ENCODE measurements at regions not wholly inside any gene's neighbourhood (a gene's known extent, or its start where the extent isn't known, plus 50 kb on each side); places are given as distances from the start of the nearest gene placed in this dataset.

DNA sequence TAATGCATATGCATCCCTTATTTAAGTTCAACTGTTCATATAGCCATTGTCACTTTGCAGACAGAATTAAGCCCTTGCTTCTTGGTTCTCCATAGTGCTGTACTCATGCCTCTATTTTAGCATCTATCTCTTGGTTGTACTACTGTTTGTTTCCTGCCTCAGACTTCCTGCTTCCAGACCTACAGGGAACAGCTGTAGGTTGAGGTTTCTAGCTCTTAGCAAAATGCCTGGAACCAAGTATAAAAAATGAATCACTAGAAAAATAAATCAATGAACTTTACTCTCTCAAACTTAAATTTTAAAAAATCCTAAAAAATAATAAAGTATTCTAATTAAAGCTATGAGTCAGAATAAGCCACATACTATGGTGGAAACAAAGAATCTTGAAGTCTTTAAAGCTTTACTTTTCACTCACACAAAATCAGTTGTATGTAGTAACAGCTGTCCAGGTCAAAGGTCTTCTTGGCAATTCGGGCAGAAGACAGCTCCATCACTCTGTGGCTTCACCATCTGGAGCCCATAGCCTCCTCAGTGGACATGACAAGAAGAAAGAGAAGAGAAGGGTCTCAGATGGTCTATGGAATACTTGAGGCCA, 1228.1 kb upstream of the GYPC start:
- TF ChIP-seq, protein P1, sequence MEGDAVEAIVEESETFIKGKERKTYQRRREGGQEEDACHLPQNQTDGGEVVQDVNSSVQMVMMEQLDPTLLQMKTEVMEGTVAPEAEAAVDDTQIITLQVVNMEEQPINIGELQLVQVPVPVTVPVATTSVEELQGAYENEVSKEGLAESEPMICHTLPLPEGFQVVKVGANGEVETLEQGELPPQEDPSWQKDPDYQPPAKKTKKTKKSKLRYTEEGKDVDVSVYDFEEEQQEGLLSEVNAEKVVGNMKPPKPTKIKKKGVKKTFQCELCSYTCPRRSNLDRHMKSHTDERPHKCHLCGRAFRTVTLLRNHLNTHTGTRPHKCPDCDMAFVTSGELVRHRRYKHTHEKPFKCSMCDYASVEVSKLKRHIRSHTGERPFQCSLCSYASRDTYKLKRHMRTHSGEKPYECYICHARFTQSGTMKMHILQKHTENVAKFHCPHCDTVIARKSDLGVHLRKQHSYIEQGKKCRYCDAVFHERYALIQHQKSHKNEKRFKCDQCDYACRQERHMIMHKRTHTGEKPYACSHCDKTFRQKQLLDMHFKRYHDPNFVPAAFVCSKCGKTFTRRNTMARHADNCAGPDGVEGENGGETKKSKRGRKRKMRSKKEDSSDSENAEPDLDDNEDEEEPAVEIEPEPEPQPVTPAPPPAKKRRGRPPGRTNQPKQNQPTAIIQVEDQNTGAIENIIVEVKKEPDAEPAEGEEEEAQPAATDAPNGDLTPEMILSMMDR (conservative IDR thresholded peaks at IDR 0.05 in 1 of 2, IDR thresholded peaks at IDR 0.05 in 1 of 2; ENCODE audit: extremely low read depth in 1 of 2, insufficient read depth in 1 of 2, low read depth in 1 of 2, low read length in 2 of 2), result no peak
- no peak for TF ChIP-seq EZH2 (IDR thresholded peaks at IDR 0.05; ENCODE audit: borderline replicate concordance, low read length)
